Neural progenitor cell (in vitro differentiated cells): ENCODE measurements at regions not wholly inside any gene's neighbourhood (a gene's known extent, or its start where the extent isn't known, plus 50 kb on each side); places are given as distances from the start of the nearest gene placed in this dataset.

Source experiments
- CTCF ChIP-seq: fragments of 200-600 bp; sonication (generic); IDR thresholded peaks from 2 replicates; pipeline ENCODE4 v1.5.1; 2017; ENCODE audit warnings: antibody characterized with exemption, mild to moderate bottlenecking
- EZH2 ChIP-seq: fragments of 200-600 bp; sonication (generic); IDR thresholded peaks from 2 replicates; pipeline ENCODE4 v1.6.1; 2017; ENCODE audit warnings: antibody characterized with exemption, mild to moderate bottlenecking, moderate library complexity
- EZH2phosphoT487 ChIP-seq: fragments of 200-600 bp; sonication (generic); IDR thresholded peaks from 2 replicates; pipeline ENCODE4 v1.6.1; 2017; ENCODE audit warnings: antibody characterized with exemption

GRCh38 chrX:39421006-39421405 is 619.7 kb downstream of the MID1IP1 start:
- TF ChIP-seq EZH2 (no peak), CTCF (no peak), EZH2phosphoT487 (no peak)
